WTC11 (cell line): ENCODE measurements at regions not wholly inside any gene's neighbourhood (a gene's known extent, or its start where the extent isn't known, plus 50 kb on each side); places are given as distances from the start of the nearest gene placed in this dataset.

ENCODE experiments used
- AFF4 ChIP-seq: sonication (generic); formaldehyde crosslinking; IDR thresholded peaks from 2 replicates; pipeline ENCODE4 v1.8.1; 2023; ENCODE audit warnings: mild to moderate bottlenecking, missing genetic modification reagents, borderline replicate concordance
- CREB1 ChIP-seq: sonication (generic); formaldehyde crosslinking; IDR thresholded peaks from 2 replicates; pipeline ENCODE4 v1.8.0; 2023; ENCODE audit warnings: mild to moderate bottlenecking, missing genetic modification reagents
- CTCF ChIP-seq: fragments of 200-600 bp; IDR thresholded peaks from 2 replicates; pipeline ENCODE4 v1.8.0; 2022; ENCODE audit warnings: antibody characterized with exemption
- FOXP1 ChIP-seq: sonication (generic); formaldehyde crosslinking; IDR thresholded peaks from 2 replicates; pipeline ENCODE4 v1.8.0; 2022; ENCODE audit warnings: missing genetic modification reagents, mild to moderate bottlenecking, moderate library complexity, borderline replicate concordance
- FOXP4 ChIP-seq: sonication (generic); formaldehyde crosslinking; IDR thresholded peaks from 2 replicates; pipeline ENCODE4 v1.8.0; 2022; ENCODE audit warnings: mild to moderate bottlenecking, missing genetic modification reagents
- HMGXB4 ChIP-seq: sonication (generic); formaldehyde crosslinking; IDR thresholded peaks from 2 replicates; pipeline ENCODE4 v1.8.1; 2023; ENCODE audit warnings: mild to moderate bottlenecking, moderate library complexity, missing genetic modification reagents
- IRF1 ChIP-seq: sonication (generic); formaldehyde crosslinking; IDR thresholded peaks from 2 replicates; pipeline ENCODE4 v1.8.0; 2023; ENCODE audit warnings: missing genetic modification reagents
- NFE2L1 ChIP-seq: sonication (generic); formaldehyde crosslinking; IDR thresholded peaks from 2 replicates; pipeline ENCODE4 v1.8.1; 2023; ENCODE audit warnings: missing genetic modification reagents
- PRDM15 ChIP-seq: sonication (generic); formaldehyde crosslinking; IDR thresholded peaks from 2 replicates; pipeline ENCODE4 v1.8.0; 2022; ENCODE audit warnings: missing genetic modification reagents
- STAT6 ChIP-seq: sonication (generic); formaldehyde crosslinking; conservative IDR thresholded peaks from 2 replicates; pipeline ENCODE4 v1.8.1; 2023; ENCODE audit warnings: mild to moderate bottlenecking, low read depth, missing genetic modification reagents, moderate library complexity
- USF1 ChIP-seq: sonication (generic); formaldehyde crosslinking; IDR thresholded peaks from 2 replicates; pipeline ENCODE4 v1.8.0; 2022; ENCODE audit warnings: mild to moderate bottlenecking, missing genetic modification reagents
- USF2 ChIP-seq: sonication (generic); formaldehyde crosslinking; IDR thresholded peaks from 2 replicates; pipeline ENCODE4 v1.8.1; 2023; ENCODE audit warnings: mild to moderate bottlenecking, missing genetic modification reagents, moderate library complexity
- ZNF121 ChIP-seq: sonication (generic); formaldehyde crosslinking; IDR thresholded peaks from 2 replicates; pipeline ENCODE4 v1.8.0; 2023; ENCODE audit warnings: missing genetic modification reagents

- TF ChIP-seq CTCF: no peak
- TF ChIP-seq NFE2L1 (CRISPR knock-in tag): no peak
- no peak for TF ChIP-seq AFF4 (CRISPR knock-in tag)
- no peak for TF ChIP-seq USF2 (CRISPR knock-in tag)
- no peak for TF ChIP-seq CREB1 (CRISPR knock-in tag)
- TF ChIP-seq IRF1 (CRISPR knock-in tag): no peak
- TF ChIP-seq FOXP4 (CRISPR knock-in tag): no peak
- no peak for TF ChIP-seq ZNF121 (CRISPR knock-in tag)
- TF ChIP-seq PRDM15 (CRISPR knock-in tag): no peak
- TF ChIP-seq USF1 (CRISPR knock-in tag): no peak
- no peak for TF ChIP-seq HMGXB4 (CRISPR knock-in tag)
- TF ChIP-seq STAT6 (CRISPR knock-in tag): no peak
- no peak for TF ChIP-seq FOXP1 (CRISPR knock-in tag)
Observed at GRCh38 chr1:217311269-217311668, 319.6 kb downstream of the GPATCH2 start.
